CD4-positive, alpha-beta memory T cell (primary cell): ENCODE measurements at regions not wholly inside any gene's neighbourhood (a gene's known extent, or its start where the extent isn't known, plus 50 kb on each side); places are given as distances from the start of the nearest gene placed in this dataset.

ENCODE experiments used
- CTCF ChIA-PET: fragments of 350-600 bp; sonication (Branson Sonifier 250); formaldehyde crosslinking; loops from one replicate; lab custom pipeline; 2021; ENCODE audit warnings: inconsistent platforms; ENCODE audit not compliant: partially characterized antibody; lab: Charles Lee
- POLR2A ChIA-PET: fragments of 350-600 bp; sonication (Branson Sonifier 250); formaldehyde crosslinking; loops from one replicate; lab custom pipeline; 2021; ENCODE audit not compliant: partially characterized antibody; lab: Charles Lee
- DNase-seq, 5 donors: peaks; one replicate each; pipeline versions ENCODE4 v3.0.0 to v3.0.0-alpha.2; 2020 to 2022; ENCODE audit warnings: mixed read lengths in 1 of 5
- H3K27ac ChIP-seq: one replicate; pipeline ENCODE4 v1.7.0; 2013; ENCODE audit warnings: low read depth, low read length
- H3K27me3 ChIP-seq: 2 replicates; pipeline ENCODE4 v1.7.0; 2013; ENCODE audit warnings: mild to moderate bottlenecking, low read length, moderate library complexity; ENCODE audit not compliant: insufficient read depth
- H3K36me3 ChIP-seq: 2 replicates; pipeline ENCODE4 v1.7.0; 2013; ENCODE audit warnings: mild to moderate bottlenecking, low read length, moderate library complexity; ENCODE audit not compliant: insufficient read depth
- H3K4me1 ChIP-seq: 2 replicates; pipeline ENCODE4 v1.7.0; 2013; ENCODE audit warnings: mild to moderate bottlenecking, low read length, moderate library complexity; ENCODE audit not compliant: insufficient read depth
- H3K4me3 ChIP-seq, 2 donors: one replicate each; pipeline ENCODE4 v1.7.0; 2013; ENCODE audit warnings: low read length in 2 of 2, mild to moderate bottlenecking in 1 of 2
- H3K9me3 ChIP-seq, 2 donors: one replicate each; pipeline ENCODE4 v1.7.0; 2013; ENCODE audit warnings: low read length in 2 of 2, control low read depth in 1 of 2; ENCODE audit not compliant: control insufficient read depth in 1 of 2
- H3K27ac Mint-ChIP-seq, 7 donors: one replicate each; pipeline ENCODE4 v1.8.0; 2020 to 2021; ENCODE audit warnings: mixed read lengths in 7 of 7, mild to moderate bottlenecking in 6 of 7, inconsistent platforms in 3 of 7, moderate library complexity in 3 of 7
- H3K27me3 Mint-ChIP-seq, 2 donors: one replicate each; pipeline ENCODE4 v1.8.0; 2020 to 2021; ENCODE audit warnings: mixed read lengths in 2 of 2
- H3K36me3 Mint-ChIP-seq, 2 donors: one replicate each; pipeline ENCODE4 v1.8.0; 2020 to 2021; ENCODE audit warnings: mixed read lengths in 2 of 2, inconsistent platforms in 1 of 2, mild to moderate bottlenecking in 1 of 2
- H3K4me1 Mint-ChIP-seq, 4 donors: one replicate each; pipeline ENCODE4 v1.8.0; 2020 to 2021; ENCODE audit warnings: mixed read lengths in 4 of 4, mild to moderate bottlenecking in 1 of 4
- H3K4me3 Mint-ChIP-seq, 8 donors: one replicate each; pipeline ENCODE4 v1.8.0; 2020 to 2021; ENCODE audit warnings: mixed read lengths in 8 of 8, mild to moderate bottlenecking in 7 of 8, moderate library complexity in 6 of 8, inconsistent platforms in 3 of 8
- H3K9me3 Mint-ChIP-seq, 8 donors: one replicate each; pipeline ENCODE4 v1.8.0; 2020 to 2021; ENCODE audit warnings: mixed read lengths in 8 of 8, mild to moderate bottlenecking in 5 of 8, inconsistent platforms in 3 of 8, moderate library complexity in 1 of 8
- intact Hi-C: fragments of 100-400 bp; cut with micrococcal nuclease; formaldehyde crosslinking; loops from one replicate; pipeline ENCODE4 v1.15.1; 2023

DNA sequence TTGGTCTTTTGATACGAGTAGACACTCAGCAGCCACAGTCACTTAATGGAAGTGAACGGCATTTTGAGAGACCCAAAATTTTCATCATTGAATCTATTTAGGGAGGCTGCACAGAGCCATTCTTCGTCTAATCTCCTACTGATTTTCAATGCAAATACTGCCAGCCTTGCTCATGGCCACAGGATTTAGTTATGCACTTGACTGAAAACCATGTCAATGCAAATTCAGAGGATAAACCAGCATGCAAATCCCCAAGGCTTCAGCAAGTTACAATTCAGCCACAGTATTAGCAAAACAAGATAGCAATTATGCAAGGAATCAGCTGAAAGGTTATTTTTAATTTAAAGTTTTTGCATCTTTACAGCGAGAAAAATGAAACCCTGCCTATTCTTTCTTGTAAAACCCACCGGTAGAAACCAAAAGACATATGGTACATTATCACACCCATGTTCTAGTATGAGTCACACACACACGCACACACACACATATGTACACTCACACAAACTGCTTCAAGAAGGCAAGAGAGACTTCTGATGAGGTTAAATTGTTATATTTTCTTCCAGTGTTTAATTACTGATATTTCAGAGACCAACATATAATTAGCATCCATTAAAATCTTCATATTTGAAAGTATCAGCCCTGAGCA is 985.3 kb upstream of the FLRT2 start:
- Mint-ChIP-seq H3K9me3 (peaks cover 0 to 23% (median 2%) of the 10 kb centered on the region in 8 donors), H3K27ac (no peak overlapping the region), H3K27me3 (no peaks in the 10 kb centered on the region), H3K4me3 (no peak overlapping the region), H3K36me3 (no peaks in the 10 kb centered on the region), H3K4me1 (no peaks in the 10 kb centered on the region)
- H3K9me3 ChIP-seq, result no peaks in the 10 kb centered on the region
- intact Hi-C loops, result no loop called here
- ChIA-PET POLR2A (no interaction called here), CTCF (no interaction called here)
- no peaks in the 10 kb centered on the region for H3K27me3 ChIP-seq
- H3K36me3 ChIP-seq, result no peaks in the 10 kb centered on the region
- H3K4me1 ChIP-seq, result no peaks in the 10 kb centered on the region
- no peak overlapping the region for H3K4me3 ChIP-seq
- DNase-seq, result no peak
- H3K27ac ChIP-seq, result no peak overlapping the region

DNA sequence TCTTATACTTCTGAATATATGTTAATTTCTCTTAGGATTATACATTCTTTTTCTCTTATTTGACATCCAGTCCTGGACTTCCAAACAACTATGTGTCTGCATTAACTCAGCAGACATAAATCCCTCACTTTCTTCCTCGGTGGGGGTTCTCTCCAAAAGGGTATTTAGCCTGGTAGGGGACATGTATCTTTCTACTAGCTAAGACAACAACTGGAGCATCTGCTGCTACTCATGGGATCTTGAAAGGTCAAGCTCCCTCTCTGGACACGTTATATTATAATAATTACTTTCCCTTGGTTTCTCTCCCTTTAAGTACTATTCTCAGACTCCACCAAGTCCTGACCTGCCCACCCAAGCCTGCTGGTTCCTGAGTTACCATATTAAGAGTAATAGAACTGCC is 983.7 kb upstream of the FLRT2 start:
- intact Hi-C loops, result no loop called here
- peaks cover 0 to 23% (median 5%) of the 10 kb centered on the region in 8 donors for H3K9me3 Mint-ChIP-seq
- Histone ChIP-seq H3K4me3 (no peak overlapping the region), H3K27me3 (no peaks in the 10 kb centered on the region), H3K4me1 (no peaks in the 10 kb centered on the region), H3K36me3 (no peaks in the 10 kb centered on the region), H3K9me3 (no peaks in the 10 kb centered on the region), H3K27ac (no peak overlapping the region)
- no peak overlapping the region for H3K4me3 Mint-ChIP-seq
- H3K4me1 Mint-ChIP-seq, result no peaks in the 10 kb centered on the region
- H3K36me3 Mint-ChIP-seq, result no peaks in the 10 kb centered on the region
- no peaks in the 10 kb centered on the region for H3K27me3 Mint-ChIP-seq
- no peak overlapping the region for H3K27ac Mint-ChIP-seq
- ChIA-PET POLR2A (no interaction called here), CTCF (no interaction called here)
- DNase-seq, result no peak

DNA sequence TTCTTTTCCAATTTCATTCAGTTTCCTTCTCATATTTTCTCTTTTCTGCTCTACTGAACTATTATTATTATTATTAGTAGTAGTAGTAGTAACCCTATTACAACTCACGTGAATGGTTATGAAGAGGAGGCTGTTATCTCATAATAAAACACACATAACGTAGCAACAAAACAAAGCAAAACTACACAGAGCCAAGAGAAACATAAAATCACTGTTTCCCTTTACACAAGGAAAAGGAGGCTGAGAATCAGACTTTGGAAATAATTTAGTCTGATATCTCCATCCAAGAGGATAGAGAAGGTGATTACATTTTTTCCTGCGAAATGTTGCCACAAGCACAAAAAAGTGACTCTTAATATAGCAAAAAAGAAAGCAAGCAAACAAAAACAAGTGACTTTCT is 975.8 kb upstream of the FLRT2 start:
- ChIA-PET CTCF (no interaction called here), POLR2A (no interaction called here)
- Histone ChIP-seq H3K9me3 (no peaks in the 10 kb centered on the region), H3K27me3 (no peaks in the 10 kb centered on the region), H3K36me3 (no peaks in the 10 kb centered on the region), H3K27ac (no peak overlapping the region), H3K4me3 (no peak overlapping the region), H3K4me1 (no peaks in the 10 kb centered on the region)
- DNase-seq, result no peak
- H3K9me3 Mint-ChIP-seq, result peaks cover 3 to 23% (median 17%) of the 10 kb centered on the region in 8 donors
- H3K27me3 Mint-ChIP-seq, result no peaks in the 10 kb centered on the region
- no peak overlapping the region for H3K27ac Mint-ChIP-seq
- no peaks in the 10 kb centered on the region for H3K36me3 Mint-ChIP-seq
- intact Hi-C loops, result no loop called here
- no peaks in the 10 kb centered on the region for H3K4me1 Mint-ChIP-seq
- no peak overlapping the region for H3K4me3 Mint-ChIP-seq

GRCh38 chr14:84555493-84555892 is 974.5 kb upstream of the FLRT2 start:
- H3K9me3 ChIP-seq, result no peaks in the 10 kb centered on the region
- no peaks in the 10 kb centered on the region for H3K4me1 Mint-ChIP-seq
- H3K9me3 Mint-ChIP-seq, result peaks cover 0 to 25% (median 19%) of the 10 kb centered on the region in 8 donors
- no peak overlapping the region for H3K27ac Mint-ChIP-seq
- no peak for DNase-seq
- no peak overlapping the region for H3K4me3 ChIP-seq
- no peaks in the 10 kb centered on the region for H3K4me1 ChIP-seq
- H3K4me3 Mint-ChIP-seq, result no peak overlapping the region
- H3K27me3 Mint-ChIP-seq, result no peaks in the 10 kb centered on the region
- H3K36me3 ChIP-seq, result no peaks in the 10 kb centered on the region
- no peaks in the 10 kb centered on the region for H3K36me3 Mint-ChIP-seq
- no peaks in the 10 kb centered on the region for H3K27me3 ChIP-seq
- POLR2A ChIA-PET, result no interaction called here
- intact Hi-C loops, result no loop called here
- CTCF ChIA-PET, result no interaction called here
- H3K27ac ChIP-seq, result no peak overlapping the region

GRCh38 chr14:84566109-84566508 is 963.8 kb upstream of the FLRT2 start:
- no peaks in the 10 kb centered on the region for H3K36me3 Mint-ChIP-seq
- intact Hi-C loops, result no loop called here
- no peaks in the 10 kb centered on the region for H3K4me1 Mint-ChIP-seq
- Histone ChIP-seq H3K27me3 (no peaks in the 10 kb centered on the region), H3K36me3 (no peaks in the 10 kb centered on the region), H3K4me3 (no peak overlapping the region), H3K4me1 (no peaks in the 10 kb centered on the region), H3K9me3 (peaks cover 0 to 7% of the 10 kb centered on the region in 2 donors), H3K27ac (no peak overlapping the region)
- no peak overlapping the region for H3K27ac Mint-ChIP-seq
- no peaks in the 10 kb centered on the region for H3K27me3 Mint-ChIP-seq
- H3K4me3 Mint-ChIP-seq, result no peak overlapping the region
- DNase-seq, result no peak
- ChIA-PET CTCF (no interaction called here), POLR2A (no interaction called here)
- peaks cover 0 to 22% (median 9%) of the 10 kb centered on the region in 8 donors for H3K9me3 Mint-ChIP-seq

GRCh38 chr14:84575681-84576080 is 954.3 kb upstream of the FLRT2 start:
- Mint-ChIP-seq H3K9me3 (peaks cover 0 to 22% (median 9%) of the 10 kb centered on the region in 8 donors), H3K4me1 (no peaks in the 10 kb centered on the region), H3K27ac (no peak overlapping the region), H3K4me3 (no peak overlapping the region), H3K36me3 (no peaks in the 10 kb centered on the region), H3K27me3 (no peaks in the 10 kb centered on the region)
- Histone ChIP-seq H3K9me3 (no peaks in the 10 kb centered on the region), H3K4me1 (no peaks in the 10 kb centered on the region), H3K27me3 (no peaks in the 10 kb centered on the region), H3K27ac (no peak overlapping the region), H3K36me3 (no peaks in the 10 kb centered on the region), H3K4me3 (no peak overlapping the region)
- DNase-seq, result no peak
- intact Hi-C loops, result no loop called here
- ChIA-PET POLR2A (no interaction called here), CTCF (no interaction called here)

- Histone ChIP-seq H3K27ac (no peak overlapping the region), H3K27me3 (no peaks in the 10 kb centered on the region), H3K9me3 (no peaks in the 10 kb centered on the region), H3K36me3 (no peaks in the 10 kb centered on the region), H3K4me3 (no peak overlapping the region), H3K4me1 (no peaks in the 10 kb centered on the region)
- intact Hi-C loops, result no loop called here
- Mint-ChIP-seq H3K4me3 (no peak overlapping the region), H3K36me3 (no peaks in the 10 kb centered on the region), H3K27me3 (no peaks in the 10 kb centered on the region), H3K27ac (no peak overlapping the region), H3K9me3 (peaks cover 0 to 15% (median 9%) of the 10 kb centered on the region in 8 donors), H3K4me1 (no peaks in the 10 kb centered on the region)
- ChIA-PET POLR2A (no interaction called here), CTCF (no interaction called here)
- no peak for DNase-seq
Observed at GRCh38 chr14:84579292-84579691, 950.7 kb upstream of the FLRT2 start.

DNA sequence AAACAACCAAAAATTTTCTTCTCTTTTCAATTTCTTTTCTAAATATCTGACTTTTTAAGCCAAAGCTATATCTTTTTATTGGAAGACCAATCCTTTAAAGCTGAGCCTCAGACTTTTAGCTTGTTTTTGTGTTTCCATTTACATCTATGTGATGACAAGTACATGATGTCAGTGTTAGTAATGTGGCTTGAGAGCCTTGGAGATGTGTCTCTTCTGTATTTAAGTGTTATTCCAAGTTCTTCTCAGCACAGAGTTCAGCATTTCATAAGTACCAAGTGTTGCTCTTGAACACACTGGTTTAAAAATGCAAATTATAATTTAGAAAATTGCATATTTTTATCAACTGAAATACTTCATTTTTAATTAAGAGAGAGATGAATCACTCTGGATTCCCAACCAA is 948.9 kb upstream of the FLRT2 start:
- no peaks in the 10 kb centered on the region for H3K4me1 ChIP-seq
- ChIA-PET POLR2A (no interaction called here), CTCF (no interaction called here)
- Mint-ChIP-seq H3K27ac (no peak overlapping the region), H3K27me3 (no peaks in the 10 kb centered on the region), H3K4me1 (no peaks in the 10 kb centered on the region), H3K9me3 (peaks cover 0 to 19% (median 11%) of the 10 kb centered on the region in 8 donors), H3K4me3 (no peak overlapping the region), H3K36me3 (no peaks in the 10 kb centered on the region)
- intact Hi-C loops, result no loop called here
- no peak overlapping the region for H3K27ac ChIP-seq
- H3K36me3 ChIP-seq, result no peaks in the 10 kb centered on the region
- DNase-seq, result no peak
- H3K4me3 ChIP-seq, result no peak overlapping the region
- H3K27me3 ChIP-seq, result no peaks in the 10 kb centered on the region
- H3K9me3 ChIP-seq, result no peaks in the 10 kb centered on the region
